Heart right ventricle (tissue), 16 donors: ENCODE measurements at regions not wholly inside any gene's neighbourhood (a gene's known extent, or its start where the extent isn't known, plus 50 kb on each side); places are given as distances from the start of the nearest gene placed in this dataset.

Source experiments
- ATAC-seq, 8 donors: fragments of 200-7000 bp; cut with Tn5 transposase; one replicate each; pipeline ENCODE4 v1.9.1; 2020; ENCODE audit warnings: mild to moderate bottlenecking in 8 of 8, moderate library complexity in 8 of 8, moderate number of reproducible peaks in 1 of 8
- DNase-seq, 2 donors: peaks; one replicate each; pipeline ENCODE4 v3.0.0-alpha.2; 2020
- H3K27ac ChIP-seq, 10 donors: fragments of 200-600 bp; sonication (generic) in 2 of 10; one replicate each; pipeline versions ENCODE4 v1.5.0 to v1.8.0; 2020 to 2022; ENCODE audit warnings: mild to moderate bottlenecking in 3 of 10
- H3K27me3 ChIP-seq, 7 donors: fragments of 200-600 bp; one replicate each; pipeline ENCODE4 v1.8.0; 2021 to 2022; ENCODE audit warnings: mild to moderate bottlenecking in 2 of 7
- H3K36me3 ChIP-seq, 9 donors: fragments of 200-600 bp; sonication (generic) in 1 of 9; one replicate each; pipeline versions ENCODE4 v1.5.0 to v1.8.0; 2020 to 2022; ENCODE audit warnings: mild to moderate bottlenecking in 2 of 9
- H3K4me1 ChIP-seq, 9 donors: fragments of 200-600 bp; sonication (generic) in 1 of 9; one replicate each; pipeline versions ENCODE4 v1.5.0 to v1.8.0; 2020 to 2022; ENCODE audit warnings: mild to moderate bottlenecking in 4 of 9
- H3K4me3 ChIP-seq, 10 donors: fragments of 200-600 bp; sonication (generic) in 2 of 10; one replicate each; pipeline versions ENCODE4 v1.5.0 to v1.8.0; 2020 to 2022; ENCODE audit warnings: mild to moderate bottlenecking in 7 of 10, moderate library complexity in 2 of 10
- H3K9me3 ChIP-seq, 11 donors: fragments of 200-600 bp in 10 of 11; sonication (generic) in 2 of 11; one replicate each; pipeline versions ENCODE4 v1.5.0 to v1.8.0; 2013 to 2022; ENCODE audit warnings: mild to moderate bottlenecking in 2 of 11, control low read depth in 1 of 11, moderate library complexity in 1 of 11
- WGBS, 2 donors: extraction: QIAGEN DNeasy Blood & Tissue Kit; methylation state at CpG; one replicate each; pipeline ENCODE4 v1.1.7; 2013; ENCODE audit warnings: inconsistent platforms in 1 of 2; 5-methylcytosine and 5-hydroxymethylcytosine counted together
- intact Hi-C, 10 donors: fragments of 100-400 bp; cut with DNase I; formaldehyde crosslinking; loops; one replicate each; pipeline versions ENCODE4 v1.11.1 to v1.14.2; 2022
- TF ChIP-seq, protein P1 (sequence below), 9 donors: fragments of 200-600 bp; sonication (generic) in 2 of 9; IDR thresholded peaks; one replicate each; pipeline versions ENCODE4 v1.5.0 to v1.8.0; 2021 to 2022; ENCODE audit warnings: antibody characterized with exemption in 9 of 9, mild to moderate bottlenecking in 5 of 9, moderate library complexity in 1 of 9
- donor health status: Arrhythmogenic right ventricular cardiomyopathy.
- donor health status: ischemic (EF 13 %, LVEDD 7.1; RV severe dilation, severe dysfunction).
- donor health status: healthy with polysubstance abuse.
- donor health status: DM: no; HTN: yes; CAD: no.
- donor health status: DM: no; HTN: no; CAD: no.
- donor health status: ischemic (EF 25% LVEDD 6.9; RV normal size, moderate dysfunction).
- donor health status: ischemic (EF 25% LVEDD 5.7; RV mildly dilated, moderate dysfunction).
- donor health status: healthy.
- donor health status: DM: yes; HTN: yes; CAD: no.
- donor health status: Ischemic cardiomyopathy.
- donor health status: ischemic (EF 35%, LVEDD 5.7; RV mildly dilated, moderate dysfunction).
- donor health status: nonischemic (EF 11% LVEDD 7.7; RV severe dilation, severe dysfunction).
- donor health status: DM: yes; HTN: yes; CAD: no.
- donor health status: PGD.
- donor health status: ischemic (EF 29% LVEDD 5.4; RV normal size, mild dysfunction).
- donor health status: nonischemic (EF 23%, LVEDD 6.1; RV moderate dilation, normal function).

DNA sequence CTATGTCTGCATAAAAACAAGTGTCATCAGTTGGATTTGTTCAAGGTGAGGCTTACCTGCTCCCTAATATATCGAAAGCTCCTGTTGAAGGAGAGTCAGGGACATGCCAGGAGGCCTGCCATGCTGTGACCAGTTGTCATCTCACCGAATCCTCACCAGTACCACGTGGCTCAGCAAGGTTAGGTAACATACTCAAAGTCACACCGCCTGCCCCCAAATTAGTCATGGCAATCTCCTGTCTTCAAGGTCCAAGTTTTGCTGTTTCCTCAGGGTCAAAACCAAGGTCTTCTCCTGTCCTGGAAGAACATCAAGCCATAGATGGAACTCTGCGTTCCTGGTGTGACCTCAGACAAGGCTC, 67.8 kb downstream of the IGLL1 start:
- TF ChIP-seq, protein P1, sequence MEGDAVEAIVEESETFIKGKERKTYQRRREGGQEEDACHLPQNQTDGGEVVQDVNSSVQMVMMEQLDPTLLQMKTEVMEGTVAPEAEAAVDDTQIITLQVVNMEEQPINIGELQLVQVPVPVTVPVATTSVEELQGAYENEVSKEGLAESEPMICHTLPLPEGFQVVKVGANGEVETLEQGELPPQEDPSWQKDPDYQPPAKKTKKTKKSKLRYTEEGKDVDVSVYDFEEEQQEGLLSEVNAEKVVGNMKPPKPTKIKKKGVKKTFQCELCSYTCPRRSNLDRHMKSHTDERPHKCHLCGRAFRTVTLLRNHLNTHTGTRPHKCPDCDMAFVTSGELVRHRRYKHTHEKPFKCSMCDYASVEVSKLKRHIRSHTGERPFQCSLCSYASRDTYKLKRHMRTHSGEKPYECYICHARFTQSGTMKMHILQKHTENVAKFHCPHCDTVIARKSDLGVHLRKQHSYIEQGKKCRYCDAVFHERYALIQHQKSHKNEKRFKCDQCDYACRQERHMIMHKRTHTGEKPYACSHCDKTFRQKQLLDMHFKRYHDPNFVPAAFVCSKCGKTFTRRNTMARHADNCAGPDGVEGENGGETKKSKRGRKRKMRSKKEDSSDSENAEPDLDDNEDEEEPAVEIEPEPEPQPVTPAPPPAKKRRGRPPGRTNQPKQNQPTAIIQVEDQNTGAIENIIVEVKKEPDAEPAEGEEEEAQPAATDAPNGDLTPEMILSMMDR (IDR thresholded peaks at IDR 0.05) = no peak
- Histone ChIP-seq H3K4me1 (no peaks in the 10 kb centered on the region), H3K4me3 (no peak overlapping the region), H3K36me3 (no peaks in the 10 kb centered on the region), H3K27me3 (no peaks in the 10 kb centered on the region), H3K27ac (no peak overlapping the region), H3K9me3 (no peaks in the 10 kb centered on the region)
- no peak for DNase-seq
- intact Hi-C loops = no loop called here
- 89 to 96% methylated on average over 5 of the region's 5 CpGs for WGBS, 2 donors
- no peak for ATAC-seq

DNA sequence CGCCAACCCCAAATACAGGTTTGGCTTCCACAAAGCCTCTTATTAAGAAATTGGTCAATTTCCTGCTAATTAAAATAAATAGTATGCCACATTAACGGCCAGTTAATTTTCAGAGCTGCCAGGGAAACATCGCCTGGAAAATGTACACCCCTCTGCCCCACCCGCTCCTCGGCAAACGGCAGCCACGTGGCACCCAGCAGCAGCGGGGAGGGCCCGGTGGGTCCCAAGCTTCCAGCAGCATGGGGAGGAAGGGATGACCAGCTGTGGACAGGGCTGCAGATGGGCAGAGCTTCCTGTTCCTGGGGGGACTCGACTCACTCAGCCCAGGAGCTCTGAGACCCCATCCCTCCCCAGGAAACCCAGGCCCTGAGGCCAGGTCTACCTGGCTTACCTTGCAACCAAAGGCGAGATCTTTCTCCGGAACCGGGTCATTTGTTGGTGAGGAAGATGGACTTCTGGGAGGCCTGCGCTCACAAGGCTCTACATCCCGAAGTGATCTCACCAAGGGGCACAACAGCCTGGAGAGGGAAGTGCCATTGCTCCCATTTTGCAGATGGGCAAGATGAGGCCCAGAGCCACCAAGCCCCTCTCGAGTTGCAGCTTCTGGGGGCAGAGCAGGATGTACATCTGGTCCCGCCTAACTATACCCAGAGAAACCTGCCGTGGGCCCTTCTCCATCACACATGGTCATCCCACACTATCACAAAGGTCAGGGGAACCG, 68.3 kb downstream of the IGLL1 start:
- DNase-seq = no peak
- ATAC-seq = no peak
- H3K9me3 ChIP-seq = no peaks in the 10 kb centered on the region
- no peaks in the 10 kb centered on the region for H3K4me1 ChIP-seq
- no peaks in the 10 kb centered on the region for H3K36me3 ChIP-seq
- TF ChIP-seq, protein P1 (IDR thresholded peaks at IDR 0.05) = no peak
- intact Hi-C loops = no loop called here
- 63 to 76% methylated on average over 19 of the region's 19 CpGs for WGBS, 2 donors
- no peak overlapping the region for H3K27ac ChIP-seq
- no peaks in the 10 kb centered on the region for H3K27me3 ChIP-seq
- no peak overlapping the region for H3K4me3 ChIP-seq

GRCh38 chr22:23509571-23510302, 70.4 kb downstream of the IGLL1 start:
- Histone ChIP-seq H3K27me3 (peaks cover 0 to under 1% (median 0%) of the 10 kb centered on the region in 7 donors), H3K4me1 (peaks cover 0 to 1% (median 0%) of the 10 kb centered on the region in 9 donors), H3K27ac (no peak overlapping the region), H3K36me3 (no peaks in the 10 kb centered on the region), H3K9me3 (no peaks in the 10 kb centered on the region), H3K4me3 (no peak overlapping the region)
- DNase-seq = no peak
- WGBS, 2 donors = 41 to 45% methylated on average over 11 of the region's 11 CpGs
- no peak for ATAC-seq
- TF ChIP-seq, protein P1 (IDR thresholded peaks at IDR 0.05) = no peak
- intact Hi-C loops = no loop called here

DNA sequence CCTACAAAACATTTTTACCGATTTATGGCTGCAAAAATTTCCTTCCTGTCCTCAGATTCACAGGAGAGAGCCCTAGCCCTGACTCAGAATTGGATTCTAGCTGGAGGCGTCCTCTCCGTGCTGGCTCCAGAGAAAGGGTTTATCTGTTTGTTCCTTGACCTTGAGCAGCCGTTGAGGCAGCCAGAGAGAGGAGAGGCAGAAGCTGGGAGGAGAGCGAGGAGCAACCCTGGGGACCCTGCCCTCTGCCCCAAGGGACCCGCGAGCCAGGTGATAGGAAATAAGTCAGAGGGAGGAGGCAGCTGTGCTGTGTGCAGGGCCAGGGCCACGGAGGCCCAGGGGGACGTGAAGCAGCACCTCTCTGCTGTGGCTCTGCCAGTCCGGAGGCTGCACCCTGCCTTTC, 75.6 kb downstream of the IGLL1 start:
- DNase-seq = no peak
- Histone ChIP-seq H3K27ac (no peak overlapping the region), H3K4me3 (no peak overlapping the region), H3K36me3 (no peaks in the 10 kb centered on the region), H3K4me1 (peaks cover 0 to 12% (median 4%) of the 10 kb centered on the region in 9 donors), H3K27me3 (peaks cover 0 to 18% (median 0%) of the 10 kb centered on the region in 7 donors), H3K9me3 (no peaks in the 10 kb centered on the region)
- 30 to 37% methylated on average over 10 of the region's 10 CpGs for WGBS, 2 donors
- TF ChIP-seq, protein P1 (IDR thresholded peaks at IDR 0.05) = no peak
- intact Hi-C loops = no loop called here
- ATAC-seq = peak in 5 of 8 donors; percentile 9 to 56 (median 35)
